HL-60 (cell line): ENCODE measurements at regions not wholly inside any gene's neighbourhood (a gene's known extent, or its start where the extent isn't known, plus 50 kb on each side); places are given as distances from the start of the nearest gene placed in this dataset.

Source experiments
- POLR2AphosphoS5 ChIP-seq: IDR thresholded peaks from 2 replicates; pipeline ENCODE4 v1.6.1; 2012; ENCODE audit warnings: low read depth
- TF ChIP-seq, protein P1 (sequence below): IDR thresholded peaks from one replicate; pipeline ENCODE4 v1.5.1; 2011; ENCODE audit warnings: low read length, control low read depth, inconsistent platforms; ENCODE audit not compliant: insufficient read depth
- TF ChIP-seq, protein P2 (sequence below): IDR thresholded peaks from 2 replicates; pipeline ENCODE4 v1.6.1; 2012; ENCODE audit warnings: low read depth; ENCODE audit not compliant: insufficient replicate concordance

DNA sequence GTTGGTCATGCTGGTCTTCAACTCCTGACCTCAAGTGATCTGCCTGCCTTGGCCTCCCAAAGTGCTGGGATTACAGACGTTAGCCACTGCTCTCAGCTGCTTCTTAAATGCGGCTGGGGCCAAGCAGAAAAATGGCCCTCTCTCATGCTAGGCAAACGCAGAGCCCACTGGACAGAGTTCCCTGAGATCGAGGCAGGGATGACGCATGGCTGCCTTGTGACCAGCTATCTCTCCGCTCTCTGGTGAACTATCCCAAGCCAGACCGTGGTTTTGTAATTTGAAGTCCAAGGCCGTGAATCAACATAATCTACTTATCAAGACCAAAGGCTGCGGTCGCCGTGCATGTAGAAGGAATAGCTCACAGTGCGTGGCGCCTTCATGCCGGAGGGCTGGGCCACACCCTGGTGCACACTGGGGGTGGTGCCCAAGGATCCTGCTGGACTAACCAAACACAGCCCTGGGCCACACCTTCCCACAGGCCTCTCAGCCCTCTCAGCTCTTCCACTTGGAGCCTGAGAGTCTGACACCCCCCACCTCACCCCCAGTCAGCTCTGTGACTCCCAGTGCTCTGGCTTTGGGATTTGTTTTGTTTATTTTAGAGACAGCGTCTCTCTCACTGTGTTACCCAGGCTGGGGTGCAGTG, 88.1 kb upstream of the CUX1 start:
- TF ChIP-seq, protein P1, sequence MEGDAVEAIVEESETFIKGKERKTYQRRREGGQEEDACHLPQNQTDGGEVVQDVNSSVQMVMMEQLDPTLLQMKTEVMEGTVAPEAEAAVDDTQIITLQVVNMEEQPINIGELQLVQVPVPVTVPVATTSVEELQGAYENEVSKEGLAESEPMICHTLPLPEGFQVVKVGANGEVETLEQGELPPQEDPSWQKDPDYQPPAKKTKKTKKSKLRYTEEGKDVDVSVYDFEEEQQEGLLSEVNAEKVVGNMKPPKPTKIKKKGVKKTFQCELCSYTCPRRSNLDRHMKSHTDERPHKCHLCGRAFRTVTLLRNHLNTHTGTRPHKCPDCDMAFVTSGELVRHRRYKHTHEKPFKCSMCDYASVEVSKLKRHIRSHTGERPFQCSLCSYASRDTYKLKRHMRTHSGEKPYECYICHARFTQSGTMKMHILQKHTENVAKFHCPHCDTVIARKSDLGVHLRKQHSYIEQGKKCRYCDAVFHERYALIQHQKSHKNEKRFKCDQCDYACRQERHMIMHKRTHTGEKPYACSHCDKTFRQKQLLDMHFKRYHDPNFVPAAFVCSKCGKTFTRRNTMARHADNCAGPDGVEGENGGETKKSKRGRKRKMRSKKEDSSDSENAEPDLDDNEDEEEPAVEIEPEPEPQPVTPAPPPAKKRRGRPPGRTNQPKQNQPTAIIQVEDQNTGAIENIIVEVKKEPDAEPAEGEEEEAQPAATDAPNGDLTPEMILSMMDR, result no peak
- no peak for TF ChIP-seq POLR2AphosphoS5
- TF ChIP-seq, protein P2, sequence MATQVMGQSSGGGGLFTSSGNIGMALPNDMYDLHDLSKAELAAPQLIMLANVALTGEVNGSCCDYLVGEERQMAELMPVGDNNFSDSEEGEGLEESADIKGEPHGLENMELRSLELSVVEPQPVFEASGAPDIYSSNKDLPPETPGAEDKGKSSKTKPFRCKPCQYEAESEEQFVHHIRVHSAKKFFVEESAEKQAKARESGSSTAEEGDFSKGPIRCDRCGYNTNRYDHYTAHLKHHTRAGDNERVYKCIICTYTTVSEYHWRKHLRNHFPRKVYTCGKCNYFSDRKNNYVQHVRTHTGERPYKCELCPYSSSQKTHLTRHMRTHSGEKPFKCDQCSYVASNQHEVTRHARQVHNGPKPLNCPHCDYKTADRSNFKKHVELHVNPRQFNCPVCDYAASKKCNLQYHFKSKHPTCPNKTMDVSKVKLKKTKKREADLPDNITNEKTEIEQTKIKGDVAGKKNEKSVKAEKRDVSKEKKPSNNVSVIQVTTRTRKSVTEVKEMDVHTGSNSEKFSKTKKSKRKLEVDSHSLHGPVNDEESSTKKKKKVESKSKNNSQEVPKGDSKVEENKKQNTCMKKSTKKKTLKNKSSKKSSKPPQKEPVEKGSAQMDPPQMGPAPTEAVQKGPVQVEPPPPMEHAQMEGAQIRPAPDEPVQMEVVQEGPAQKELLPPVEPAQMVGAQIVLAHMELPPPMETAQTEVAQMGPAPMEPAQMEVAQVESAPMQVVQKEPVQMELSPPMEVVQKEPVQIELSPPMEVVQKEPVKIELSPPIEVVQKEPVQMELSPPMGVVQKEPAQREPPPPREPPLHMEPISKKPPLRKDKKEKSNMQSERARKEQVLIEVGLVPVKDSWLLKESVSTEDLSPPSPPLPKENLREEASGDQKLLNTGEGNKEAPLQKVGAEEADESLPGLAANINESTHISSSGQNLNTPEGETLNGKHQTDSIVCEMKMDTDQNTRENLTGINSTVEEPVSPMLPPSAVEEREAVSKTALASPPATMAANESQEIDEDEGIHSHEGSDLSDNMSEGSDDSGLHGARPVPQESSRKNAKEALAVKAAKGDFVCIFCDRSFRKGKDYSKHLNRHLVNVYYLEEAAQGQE, result no peak
